COR-L47 (cell line): ENCODE measurements at regions not wholly inside any gene's neighbourhood (a gene's known extent, or its start where the extent isn't known, plus 50 kb on each side); places are given as distances from the start of the nearest gene placed in this dataset.

Source experiments
- DNase-seq: peaks from one replicate; lab custom pipeline; 2025; lab: John Stamatoyannopoulos, UW

GRCh38 chr17:53168413-53168812 is 654.3 kb upstream of the KIF2B start:
- DNase-seq = no peak

- no peak for DNase-seq
These were observed 656.0 kb upstream of the KIF2B start for GRCh38 chr17:53166731-53167130.

- DNase-seq = no peak
These were observed 672.5 kb upstream of the KIF2B start for GRCh38 chr17:53150101-53150698.

- DNase-seq = no peak
These were observed 673.4 kb upstream of the KIF2B start for GRCh38 chr17:53149316-53149715.

GRCh38 chr17:53148058-53148457 is 674.7 kb upstream of the KIF2B start:
- DNase-seq = no peak

- DNase-seq = no peak
These were observed 679.8 kb upstream of the KIF2B start for GRCh38 chr17:53142890-53143289.

- DNase-seq = no peak
These were observed 681.0 kb upstream of the KIF2B start for GRCh38 chr17:53141731-53142130.

GRCh38 chr17:53141280-53141679 is 681.4 kb upstream of the KIF2B start:
- no peak for DNase-seq

- DNase-seq = no peak
These were observed 684.9 kb upstream of the KIF2B start for GRCh38 chr17:53137869-53138268.

GRCh38 chr17:53135969-53136368 is 686.8 kb upstream of the KIF2B start:
- DNase-seq = no peak

GRCh38 chr17:53134548-53134947 is 688.2 kb upstream of the KIF2B start:
- no peak for DNase-seq

GRCh38 chr17:53133876-53134275 is 688.9 kb upstream of the KIF2B start:
- peak; percentile 5 for DNase-seq

- DNase-seq = no peak
These were observed 692.9 kb upstream of the KIF2B start for GRCh38 chr17:53129863-53130262.

GRCh38 chr17:53127331-53127730 is 695.4 kb upstream of the KIF2B start:
- DNase-seq = no peak

- DNase-seq = no peak
These were observed 699.8 kb upstream of the KIF2B start for GRCh38 chr17:53122966-53123365.

GRCh38 chr17:53119773-53120172 is 703.0 kb upstream of the KIF2B start:
- no peak for DNase-seq

GRCh38 chr17:53118948-53119347 is 703.8 kb upstream of the KIF2B start:
- no peak for DNase-seq

- DNase-seq = no peak
These were observed 715.8 kb upstream of the KIF2B start for GRCh38 chr17:53106886-53107285.

- DNase-seq = no peak
These were observed 721.0 kb upstream of the KIF2B start for GRCh38 chr17:53101706-53102105.

- no peak for DNase-seq
These were observed 722.6 kb upstream of the KIF2B start for GRCh38 chr17:53100126-53100525.

GRCh38 chr17:53093391-53093790 is 729.3 kb upstream of the KIF2B start:
- no peak for DNase-seq

GRCh38 chr17:53092072-53092471 is 730.7 kb upstream of the KIF2B start:
- no peak for DNase-seq

GRCh38 chr17:53090770-53091169 is 732.0 kb upstream of the KIF2B start:
- DNase-seq = no peak

GRCh38 chr17:53088481-53088880 is 734.2 kb upstream of the KIF2B start:
- DNase-seq = no peak

GRCh38 chr17:53061446-53061845 is 761.3 kb upstream of the KIF2B start:
- no peak for DNase-seq
